Keratinocyte (primary cell): ENCODE measurements at regions not wholly inside any gene's neighbourhood (a gene's known extent, or its start where the extent isn't known, plus 50 kb on each side); places are given as distances from the start of the nearest gene placed in this dataset.

Source experiments
- DNase-seq: peaks from one replicate; pipeline ENCODE4 v3.0.0-alpha.2; 2011; ENCODE audit warnings: low read depth, missing footprints, low spot score
- FAIRE-seq: peaks from 2 replicates; lab custom pipeline; 2011; peaks lifted over from hg19 to GRCh38; lab: Jason Lieb, UNC
- H2AFZ ChIP-seq: 2 replicates; pipeline ENCODE4 v1.6.0; 2012; ENCODE audit warnings: low read length, control low read depth, inconsistent platforms; ENCODE audit not compliant: control insufficient read depth
- H3K27ac ChIP-seq: 2 replicates; pipeline ENCODE4 v1.5.1; 2011; ENCODE audit warnings: low read length; ENCODE audit not compliant: control insufficient read depth, insufficient read depth
- H3K27me3 ChIP-seq: 3 replicates; pipeline ENCODE4 v1.6.0; 2011; ENCODE audit warnings: low read length; ENCODE audit not compliant: control insufficient read depth, insufficient read depth; ENCODE audit errors: extremely low read depth
- H3K36me3 ChIP-seq, 2 experiments: 2 replicates in 1 of 2; 3 replicates in 1 of 2; pipeline ENCODE4 v1.5.1; 2011; ENCODE audit warnings: low read length in 2 of 2, mild to moderate bottlenecking in 1 of 2; ENCODE audit not compliant: control insufficient read depth in 2 of 2, insufficient read depth in 2 of 2; ENCODE audit errors: extremely low read depth in 1 of 2
- H3K4me1 ChIP-seq: 3 replicates; pipeline ENCODE4 v1.5.1; 2011; ENCODE audit warnings: low read length; ENCODE audit not compliant: control insufficient read depth, insufficient read depth; ENCODE audit errors: extremely low read depth
- H3K4me2 ChIP-seq: 3 replicates; pipeline ENCODE4 v1.6.0; 2011; ENCODE audit warnings: low read depth, low read length; ENCODE audit not compliant: control insufficient read depth, insufficient read depth; ENCODE audit errors: extremely low read depth
- H3K4me3 ChIP-seq, 3 experiments: fragments of 200-600 bp in 1 of 3; sonication (generic) in 1 of 3; 2 replicates in 2 of 3; 3 replicates in 1 of 3; pipeline ENCODE4 v1.5.1; 2011 to 2016; ENCODE audit warnings: low read length in 3 of 3, mild to moderate bottlenecking in 3 of 3, control low read depth in 2 of 3, inconsistent platforms in 1 of 3, low read depth in 1 of 3, mixed read lengths in 1 of 3, mixed run types in 1 of 3, moderate library complexity in 1 of 3; ENCODE audit not compliant: control insufficient read depth in 2 of 3, insufficient read depth in 2 of 3; ENCODE audit errors: extremely low read depth in 1 of 3
- H3K79me2 ChIP-seq: 2 replicates; pipeline ENCODE4 v1.6.0; 2012; ENCODE audit warnings: low read length; ENCODE audit not compliant: control insufficient read depth, insufficient read depth
- H3K9ac ChIP-seq: 3 replicates; pipeline ENCODE4 v1.6.0; 2011; ENCODE audit warnings: low read length; ENCODE audit not compliant: control insufficient read depth, insufficient read depth; ENCODE audit errors: extremely low read depth
- H3K9me1 ChIP-seq: 3 replicates; pipeline ENCODE4 v1.6.0; 2011; ENCODE audit warnings: low read length; ENCODE audit not compliant: control insufficient read depth, insufficient read depth; ENCODE audit errors: extremely low read depth
- H3K9me3 ChIP-seq: 2 replicates; pipeline ENCODE4 v1.5.1; 2012; ENCODE audit warnings: low read depth, low read length; ENCODE audit not compliant: control insufficient read depth
- H4K20me1 ChIP-seq: 3 replicates; pipeline ENCODE4 v1.6.0; 2011; ENCODE audit warnings: low read length; ENCODE audit not compliant: control insufficient read depth, insufficient read depth; ENCODE audit errors: extremely low read depth
- CTCF ChIP-seq, 3 experiments: IDR thresholded peaks in 1 of 3; conservative IDR thresholded peaks in 1 of 3; optimal IDR thresholded peaks in 1 of 3; 2 replicates in 2 of 3; 3 replicates in 1 of 3; pipeline versions ENCODE3 to v1.5.1; 2011; ENCODE audit warnings: low read length in 3 of 3, mild to moderate bottlenecking in 3 of 3, moderate library complexity in 2 of 3, control low read depth in 1 of 3, inconsistent platforms in 1 of 3; ENCODE audit not compliant: insufficient read depth in 2 of 3; ENCODE audit errors: extremely low read depth in 1 of 3
- EZH2 ChIP-seq: IDR thresholded peaks from one replicate; pipeline ENCODE4 v1.6.1; 2012; ENCODE audit warnings: inconsistent platforms, mild to moderate bottlenecking, low read length, moderate library complexity
- dilution Hi-C: fragments of 300-500 bp; cut with MboI; formaldehyde crosslinking; loops from one replicate; pipeline ENCODE4 v1.7.0; 2020; ENCODE audit warnings: low sequenced_read_pairs; ENCODE audit not compliant: extremely low pct_ligation_motif_present

DNA sequence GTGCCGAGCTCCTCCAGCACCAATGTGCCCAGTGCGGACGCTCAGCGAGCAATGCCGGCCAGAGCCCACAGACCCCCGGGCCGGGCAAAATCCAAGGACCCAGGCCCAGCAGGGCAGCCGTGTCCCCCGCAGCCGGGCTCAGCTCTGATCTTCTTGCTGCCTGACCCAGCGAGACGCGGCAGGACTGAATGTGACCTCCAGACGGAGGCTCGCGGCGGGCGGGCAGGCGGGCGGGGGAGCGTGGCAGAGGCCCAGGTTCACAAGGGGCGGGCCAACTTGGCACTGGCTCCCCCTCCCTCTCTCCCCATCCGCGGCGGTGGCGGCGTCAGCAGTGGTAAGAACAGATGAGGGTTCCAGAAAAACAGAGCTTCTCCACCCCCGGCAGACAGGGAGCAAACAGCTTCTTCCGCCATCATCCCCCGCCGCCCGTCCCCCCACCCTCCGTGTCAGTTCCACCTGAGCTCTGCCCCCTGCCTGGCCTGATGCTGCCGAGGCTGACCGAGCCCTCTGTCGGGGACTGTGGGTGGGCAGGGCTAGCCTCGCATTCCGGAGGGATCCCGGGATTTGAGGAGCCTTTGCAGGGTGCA, 94.3 kb downstream of the RFLNA start:
- Histone ChIP-seq H3K27ac (peak overlapping the region; percentile 36), H3K79me2 (no peaks in the 10 kb centered on the region), H3K9me1 (no peaks in the 10 kb centered on the region), H3K9ac (peak overlapping the region; percentile 52), H3K27me3 (no peaks in the 10 kb centered on the region), H3K4me3 (peak overlapping the region in 2 of 3 experiments; percentile 26 to 29), H3K9me3 (no peaks in the 10 kb centered on the region), H3K36me3 (peaks cover 9 to 22% of the 10 kb centered on the region in 2 experiments), H3K4me2 (peak overlapping the region; percentile 70), H4K20me1 (no peaks in the 10 kb centered on the region), H2AFZ (no peak overlapping the region), H3K4me1 (peaks cover 53% of the 10 kb centered on the region)
- dilution Hi-C loops = no loop called here
- TF ChIP-seq CTCF (optimal IDR thresholded peaks at IDR 0.05 in 1 of 3, IDR thresholded peaks at IDR 0.05 in 1 of 3, conservative IDR thresholded peaks at IDR 0.05 in 1 of 3; ENCODE audit: extremely low read depth in 1 of 3, insufficient read depth in 2 of 3, low read length in 3 of 3) = no peak
- no peak for TF ChIP-seq EZH2
- DNase-seq (no peak), FAIRE-seq (no peak)

DNA sequence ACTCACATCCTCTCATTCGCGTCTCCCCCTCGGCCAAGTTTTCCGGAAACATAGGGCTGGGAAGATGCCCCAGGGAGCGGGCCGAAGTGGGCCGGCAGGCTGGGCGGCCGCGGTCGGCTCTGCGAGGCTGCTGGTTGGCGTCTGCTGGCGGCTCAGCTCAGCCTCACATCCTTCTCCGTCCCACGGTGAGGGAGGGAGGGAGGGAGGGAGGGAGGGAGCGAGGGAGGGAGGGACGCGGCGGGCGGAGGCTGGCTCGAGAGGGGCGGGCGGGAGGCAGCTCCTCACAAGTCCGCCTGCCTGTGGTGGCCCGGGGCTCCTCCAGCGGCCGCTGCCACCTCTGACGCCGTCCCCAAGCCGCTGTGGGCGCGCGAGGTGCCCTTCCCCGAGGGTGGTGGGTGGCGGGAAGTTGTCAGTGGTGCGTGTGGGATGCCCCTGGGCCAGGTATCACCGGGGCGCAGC, 93.8 kb downstream of the RFLNA start:
- TF ChIP-seq EZH2 = no peak
- TF ChIP-seq CTCF (optimal IDR thresholded peaks at IDR 0.05 in 1 of 3, IDR thresholded peaks at IDR 0.05 in 1 of 3, conservative IDR thresholded peaks at IDR 0.05 in 1 of 3; ENCODE audit: extremely low read depth in 1 of 3, insufficient read depth in 2 of 3, low read length in 3 of 3) = no peak
- H3K9me1 ChIP-seq = no peaks in the 10 kb centered on the region
- peak overlapping the region in 2 of 3 experiments; percentile 26 to 29 for H3K4me3 ChIP-seq
- peaks cover 4 to 17% of the 10 kb centered on the region in 2 experiments for H3K36me3 ChIP-seq
- H3K4me2 ChIP-seq = peak overlapping the region; percentile 70
- H2AFZ ChIP-seq = no peak overlapping the region
- H3K27me3 ChIP-seq = no peaks in the 10 kb centered on the region
- dilution Hi-C loops = no loop called here
- H3K9ac ChIP-seq = peak overlapping the region; percentile 52
- peak overlapping the region; percentile 36 for H3K27ac ChIP-seq
- no peaks in the 10 kb centered on the region for H4K20me1 ChIP-seq
- DNase-seq = no peak
- FAIRE-seq = no peak
- no peaks in the 10 kb centered on the region for H3K79me2 ChIP-seq
- no peaks in the 10 kb centered on the region for H3K9me3 ChIP-seq
- H3K4me1 ChIP-seq = peaks cover 53% of the 10 kb centered on the region
